ENCODE measurements at regions not wholly inside any gene's neighbourhood (a gene's known extent, or its start where the extent isn't known, plus 50 kb on each side); places are given as distances from the start of the nearest gene placed in this dataset.

- Histone ChIP-seq H3F3A (replicated peaks; ENCODE audit: low read depth) (no peaks in the 10 kb centered on the region), H4K20me1 (replicated peaks; ENCODE audit: insufficient read depth) (no peaks in the 10 kb centered on the region), H3K27ac (ENCODE audit: low read depth) (no peak overlapping the region), H3K4me1 (ENCODE audit: insufficient read depth) (no peaks in the 10 kb centered on the region), H3K4me2 (no peak overlapping the region), H3K79me2 (replicated peaks; ENCODE audit: insufficient read depth) (no peaks in the 10 kb centered on the region), H3K4me3 (no peak overlapping the region), H3K9me2 (ENCODE audit: insufficient read depth) (no peaks in the 10 kb centered on the region), H3K36me3 (ENCODE audit: insufficient read depth) (no peaks in the 10 kb centered on the region), H2AFZ (no peak overlapping the region), H3K27me3 (ENCODE audit: insufficient read depth) (no peaks in the 10 kb centered on the region)
- Mint-ChIP-seq H3K36me3 (ENCODE audit: low read depth) (no peaks in the 10 kb centered on the region; the same call in 2 of the 3 replicates), H3K9me3 (peaks cover 7% of the 10 kb centered on the region; the same call in 2 of the 3 replicates), H3K4me3 (no peak overlapping the region), H3K27ac (no peak overlapping the region), H3K4me1 (no peaks in the 10 kb centered on the region), H3K27me3 (ENCODE audit: insufficient read depth, low read depth, poor library complexity) (no peaks in the 10 kb centered on the region)
- DNase-seq (ENCODE audit: low spot score) (no peak), ATAC-seq (no peak)
- TF ChIP-seq ZNF331 (CRISPR knock-in tag; IDR thresholded peaks at IDR 0.05; ENCODE audit: low read depth) = no peak
- no peak for TF ChIP-seq STAT1 (IDR thresholded peaks at IDR 0.05; ENCODE audit: unreplicated experiment)
- no peak for TF ChIP-seq ZNF462 (CRISPR knock-in tag; IDR thresholded peaks at IDR 0.05)
- TF ChIP-seq POLR2AphosphoS5 (IDR thresholded peaks at IDR 0.05; ENCODE audit: low read depth) = no peak
- no peak for TF ChIP-seq CTCF (conservative IDR thresholded peaks at IDR 0.05; ENCODE audit: low read depth in 2 of 2)
- TF ChIP-seq JUNB (IDR thresholded peaks at IDR 0.05; ENCODE audit: unreplicated experiment) = no peak
- TF ChIP-seq EZH2 (IDR thresholded peaks at IDR 0.05; ENCODE audit: low read depth, unreplicated experiment) = no peak
- no peak for TF ChIP-seq ETS1 (IDR thresholded peaks at IDR 0.05)
- no peak for TF ChIP-seq NANOG (IDR thresholded peaks at IDR 0.05; ENCODE audit: borderline replicate concordance)
- no peak for TF ChIP-seq ZNF114 (CRISPR knock-in tag; IDR thresholded peaks at IDR 0.05)
- no peak for TF ChIP-seq EZH2phosphoT487 (IDR thresholded peaks at IDR 0.05; ENCODE audit: unreplicated experiment)
Measured at GRCh38 chr2:217071416-217071815, 211.6 kb upstream of the TNP1 start.
